ENCODE measurements at regions not wholly inside any gene's neighbourhood (a gene's known extent, or its start where the extent isn't known, plus 50 kb on each side); places are given as distances from the start of the nearest gene placed in this dataset.

DNA sequence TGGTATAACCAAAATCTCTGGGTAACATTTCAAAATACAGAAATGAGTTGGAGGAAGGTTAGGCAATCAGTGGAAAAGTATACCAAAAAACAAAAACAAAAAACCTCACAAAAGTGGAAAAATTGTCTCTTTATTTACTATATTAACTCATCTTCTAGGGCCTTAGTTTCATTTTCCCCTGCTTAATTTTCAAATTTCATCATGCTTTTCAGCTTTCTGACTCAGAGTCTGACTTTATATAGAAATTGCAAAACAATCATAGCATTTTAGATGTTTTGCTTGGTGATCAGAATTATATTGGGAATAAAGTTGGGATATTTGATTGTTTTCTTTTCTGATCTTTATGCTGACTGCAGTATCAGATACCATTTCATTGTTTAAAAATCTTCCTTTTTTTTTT is 257.0 kb upstream of the PRR16 start:
- TF ChIP-seq, protein P1, sequence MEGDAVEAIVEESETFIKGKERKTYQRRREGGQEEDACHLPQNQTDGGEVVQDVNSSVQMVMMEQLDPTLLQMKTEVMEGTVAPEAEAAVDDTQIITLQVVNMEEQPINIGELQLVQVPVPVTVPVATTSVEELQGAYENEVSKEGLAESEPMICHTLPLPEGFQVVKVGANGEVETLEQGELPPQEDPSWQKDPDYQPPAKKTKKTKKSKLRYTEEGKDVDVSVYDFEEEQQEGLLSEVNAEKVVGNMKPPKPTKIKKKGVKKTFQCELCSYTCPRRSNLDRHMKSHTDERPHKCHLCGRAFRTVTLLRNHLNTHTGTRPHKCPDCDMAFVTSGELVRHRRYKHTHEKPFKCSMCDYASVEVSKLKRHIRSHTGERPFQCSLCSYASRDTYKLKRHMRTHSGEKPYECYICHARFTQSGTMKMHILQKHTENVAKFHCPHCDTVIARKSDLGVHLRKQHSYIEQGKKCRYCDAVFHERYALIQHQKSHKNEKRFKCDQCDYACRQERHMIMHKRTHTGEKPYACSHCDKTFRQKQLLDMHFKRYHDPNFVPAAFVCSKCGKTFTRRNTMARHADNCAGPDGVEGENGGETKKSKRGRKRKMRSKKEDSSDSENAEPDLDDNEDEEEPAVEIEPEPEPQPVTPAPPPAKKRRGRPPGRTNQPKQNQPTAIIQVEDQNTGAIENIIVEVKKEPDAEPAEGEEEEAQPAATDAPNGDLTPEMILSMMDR (IDR thresholded peaks at IDR 0.05; ENCODE audit: low read depth, low read length, poor library complexity, severe bottlenecking): no peak
- TF ChIP-seq EZH2phosphoT487 (IDR thresholded peaks at IDR 0.05; ENCODE audit: borderline replicate concordance, low read length): no peak

Measured in DOHH2 (cell line).